ENCODE measurements at regions not wholly inside any gene's neighbourhood (a gene's known extent, or its start where the extent isn't known, plus 50 kb on each side); places are given as distances from the start of the nearest gene placed in this dataset.

DNA sequence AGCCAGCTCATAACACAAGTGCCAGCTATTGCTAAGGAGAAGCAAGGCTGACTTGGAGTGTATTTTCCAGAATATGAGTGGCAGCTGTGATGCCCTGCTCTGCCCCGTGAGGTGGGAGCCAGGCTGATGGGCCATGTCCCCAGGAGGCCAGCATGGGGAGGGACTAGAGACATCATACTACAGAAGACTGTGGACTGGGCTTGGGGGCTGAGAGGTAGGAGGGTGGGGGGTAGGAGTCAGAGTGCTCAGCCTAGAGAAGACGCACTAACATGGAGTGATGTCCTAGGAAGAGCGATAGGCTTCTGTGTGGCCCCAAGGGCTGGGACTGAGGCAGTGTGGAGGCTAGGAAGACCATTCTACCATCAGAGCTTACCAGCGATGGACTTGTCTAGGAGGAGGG, 143.7 kb downstream of the WSCD1 start:
- peaks cover 33% of the 10 kb centered on the region for H3K27me3 Mint-ChIP-seq

DNA sequence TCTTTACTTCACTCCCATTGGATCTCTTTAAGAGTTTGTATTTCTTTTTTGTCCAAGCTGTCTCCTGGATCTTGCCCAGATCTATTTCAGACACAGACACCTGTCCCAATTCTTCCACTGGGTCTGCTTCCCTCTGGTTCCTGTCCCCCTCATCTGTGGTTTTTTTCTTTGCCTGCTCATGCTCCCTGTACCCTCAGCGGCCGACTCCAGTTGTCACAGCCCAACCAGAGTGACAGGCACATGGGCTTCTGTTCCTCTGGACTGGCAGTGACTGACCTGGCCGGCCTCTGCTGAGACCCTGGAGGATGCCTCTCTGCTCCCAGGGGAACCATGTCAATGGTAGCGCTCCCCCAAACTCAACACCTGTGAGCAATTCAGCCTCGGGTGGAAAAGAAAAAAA, 142.6 kb downstream of the WSCD1 start:
- H3K27ac Mint-ChIP-seq, result no peak overlapping the region
- peaks cover 28% of the 10 kb centered on the region for H3K27me3 Mint-ChIP-seq
- no peak for TF ChIP-seq CTCF (IDR thresholded peaks at IDR 0.05; ENCODE audit: unreplicated experiment)
- H3K4me1 Mint-ChIP-seq (ENCODE audit: low read depth), result no peaks in the 10 kb centered on the region
- H3K36me3 Mint-ChIP-seq (ENCODE audit: insufficient read depth), result no peaks in the 10 kb centered on the region
- DNase-seq (ENCODE audit: low spot score, unreplicated experiment), result no peak
- no peaks in the 10 kb centered on the region for H3K9me3 Mint-ChIP-seq (ENCODE audit: low read depth)
- H3K4me3 Mint-ChIP-seq (ENCODE audit: low read depth), result no peak overlapping the region

More for the DNA sequence above, 143.7 kb downstream of the WSCD1 start:
- Mint-ChIP-seq H3K27ac (no peak overlapping the region), H3K4me1 (ENCODE audit: low read depth) (no peaks in the 10 kb centered on the region), H3K4me3 (ENCODE audit: low read depth) (no peak overlapping the region), H3K9me3 (ENCODE audit: low read depth) (no peaks in the 10 kb centered on the region), H3K36me3 (ENCODE audit: insufficient read depth) (no peaks in the 10 kb centered on the region)
- no peak for TF ChIP-seq CTCF (IDR thresholded peaks at IDR 0.05; ENCODE audit: unreplicated experiment)
- no peak for DNase-seq (ENCODE audit: low spot score, unreplicated experiment)

DNA sequence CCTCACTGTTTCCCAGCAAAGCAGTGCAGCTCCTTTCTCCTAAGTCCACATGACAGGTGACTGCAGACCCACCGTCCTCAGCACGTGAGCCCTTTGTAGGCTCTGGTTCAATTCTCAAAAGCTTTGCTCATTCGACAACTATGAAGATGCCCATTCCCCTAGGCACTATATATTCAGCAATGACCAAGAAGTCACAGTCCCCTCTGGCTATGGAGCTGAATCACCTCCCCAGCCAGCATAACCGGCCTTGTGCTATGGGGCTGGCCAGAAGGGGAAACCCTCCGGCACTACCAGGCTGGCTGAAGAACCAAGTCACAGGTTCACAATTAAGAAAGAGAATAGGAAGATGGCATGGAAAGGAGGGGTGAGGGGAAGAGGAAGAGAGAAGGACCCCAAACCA, 139.7 kb downstream of the WSCD1 start:
- no peaks in the 10 kb centered on the region for H3K9me3 Mint-ChIP-seq (ENCODE audit: low read depth)
- no peak for TF ChIP-seq CTCF (IDR thresholded peaks at IDR 0.05; ENCODE audit: unreplicated experiment)
- H3K27ac Mint-ChIP-seq, result no peak overlapping the region

GRCh38 chr17:6208608-6209180, 138.5 kb downstream of the WSCD1 start:
- DNase-seq (ENCODE audit: low spot score, unreplicated experiment), result no peak
- Mint-ChIP-seq H3K4me3 (ENCODE audit: low read depth) (no peak overlapping the region), H3K9me3 (ENCODE audit: low read depth) (no peaks in the 10 kb centered on the region), H3K27ac (no peak overlapping the region), H3K4me1 (ENCODE audit: low read depth) (no peaks in the 10 kb centered on the region), H3K27me3 (peaks cover 45% of the 10 kb centered on the region), H3K36me3 (ENCODE audit: insufficient read depth) (no peaks in the 10 kb centered on the region)
- TF ChIP-seq CTCF (IDR thresholded peaks at IDR 0.05; ENCODE audit: unreplicated experiment), result no peak

More for the DNA sequence above, 139.7 kb downstream of the WSCD1 start:
- no peak for DNase-seq (ENCODE audit: low spot score, unreplicated experiment)
- H3K27me3 Mint-ChIP-seq, result peaks cover 38% of the 10 kb centered on the region
- no peak overlapping the region for H3K4me3 Mint-ChIP-seq (ENCODE audit: low read depth)
- H3K4me1 Mint-ChIP-seq (ENCODE audit: low read depth), result no peaks in the 10 kb centered on the region
- H3K36me3 Mint-ChIP-seq (ENCODE audit: insufficient read depth), result no peaks in the 10 kb centered on the region

DNA sequence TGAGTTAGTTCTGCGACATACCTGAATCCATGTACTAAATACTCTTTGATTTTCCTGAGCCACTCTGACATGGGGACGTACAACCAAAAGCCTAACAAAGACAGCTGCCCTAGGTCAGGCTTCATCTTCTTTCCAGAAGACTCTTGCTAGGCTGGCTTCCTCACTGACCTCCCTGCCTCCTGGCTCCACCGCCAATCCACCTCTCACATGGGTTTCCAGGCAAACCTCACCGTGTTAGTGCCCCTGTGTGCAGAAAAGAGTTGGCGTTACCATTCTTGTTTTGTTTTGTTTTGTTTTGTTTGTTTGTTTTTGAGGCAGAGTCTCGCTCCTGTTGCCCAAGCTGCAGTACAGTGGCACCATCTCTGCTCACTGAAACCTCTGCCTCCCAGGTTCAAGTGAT, 135.3 kb downstream of the WSCD1 start:
- no peaks in the 10 kb centered on the region for H3K36me3 Mint-ChIP-seq (ENCODE audit: insufficient read depth)
- no peak for TF ChIP-seq CTCF (IDR thresholded peaks at IDR 0.05; ENCODE audit: unreplicated experiment)
- DNase-seq (ENCODE audit: low spot score, unreplicated experiment), result no peak
- H3K4me3 Mint-ChIP-seq (ENCODE audit: low read depth), result no peak overlapping the region
- no peaks in the 10 kb centered on the region for H3K9me3 Mint-ChIP-seq (ENCODE audit: low read depth)
- H3K27me3 Mint-ChIP-seq, result peaks cover 33% of the 10 kb centered on the region
- H3K4me1 Mint-ChIP-seq (ENCODE audit: low read depth), result no peaks in the 10 kb centered on the region
- no peak overlapping the region for H3K27ac Mint-ChIP-seq
